ENCODE measurements at regions not wholly inside any gene's neighbourhood (a gene's known extent, or its start where the extent isn't known, plus 50 kb on each side); places are given as distances from the start of the nearest gene placed in this dataset.

- DNase-seq (ENCODE audit: low spot score in 2 of 2) (no peak), ATAC-seq (replicated peaks; ENCODE audit: extremely low read depth, poor library complexity, severe bottlenecking) (no peak)
- Mint-ChIP-seq H3K4me3 (no peak overlapping the region), H3K27ac (ENCODE audit: low read depth) (no peak overlapping the region), H3K36me3 (ENCODE audit: insufficient read depth) (no peaks in the 10 kb centered on the region), H3K9me3 (no peaks in the 10 kb centered on the region), H3K4me1 (no peaks in the 10 kb centered on the region), H3K27me3 (peaks cover 19% of the 10 kb centered on the region)
Observed at GRCh38 chr6:132244744-132245143, 156.5 kb downstream of the MOXD1 start.

GRCh38 chr6:132236744-132237143, 164.5 kb downstream of the MOXD1 start:
- DNase-seq (ENCODE audit: low spot score in 2 of 2) (no peak), ATAC-seq (replicated peaks; ENCODE audit: extremely low read depth, poor library complexity, severe bottlenecking) (no peak)
- Mint-ChIP-seq H3K4me1 (no peaks in the 10 kb centered on the region), H3K27me3 (peaks cover 15% of the 10 kb centered on the region), H3K27ac (ENCODE audit: low read depth) (no peak overlapping the region), H3K4me3 (no peak overlapping the region), H3K9me3 (no peaks in the 10 kb centered on the region), H3K36me3 (ENCODE audit: insufficient read depth) (no peaks in the 10 kb centered on the region)

- ATAC-seq (replicated peaks; ENCODE audit: extremely low read depth, poor library complexity, severe bottlenecking) (no peak), DNase-seq (ENCODE audit: low spot score in 2 of 2) (no peak)
- Mint-ChIP-seq H3K4me3 (no peak overlapping the region), H3K9me3 (no peaks in the 10 kb centered on the region), H3K36me3 (ENCODE audit: insufficient read depth) (peaks cover under 1% of the 10 kb centered on the region), H3K4me1 (no peaks in the 10 kb centered on the region), H3K27me3 (peaks cover 15% of the 10 kb centered on the region), H3K27ac (ENCODE audit: low read depth) (no peak overlapping the region)
Observed at GRCh38 chr6:132236281-132236680, 165.0 kb downstream of the MOXD1 start.

GRCh38 chr6:132235596-132236280, 165.5 kb downstream of the MOXD1 start:
- no peak overlapping the region for H3K4me3 Mint-ChIP-seq
- peaks cover 15% of the 10 kb centered on the region for H3K27me3 Mint-ChIP-seq
- no peaks in the 10 kb centered on the region for H3K9me3 Mint-ChIP-seq
- peaks cover 2% of the 10 kb centered on the region for H3K36me3 Mint-ChIP-seq (ENCODE audit: insufficient read depth)
- no peak for ATAC-seq (replicated peaks; ENCODE audit: extremely low read depth, poor library complexity, severe bottlenecking)
- no peak overlapping the region for H3K27ac Mint-ChIP-seq (ENCODE audit: low read depth)
- DNase-seq (ENCODE audit: low spot score in 2 of 2) = no peak
- H3K4me1 Mint-ChIP-seq = no peaks in the 10 kb centered on the region

- Mint-ChIP-seq H3K27me3 (peaks cover 15% of the 10 kb centered on the region), H3K4me3 (no peak overlapping the region), H3K4me1 (no peaks in the 10 kb centered on the region), H3K36me3 (ENCODE audit: insufficient read depth) (peaks cover 2% of the 10 kb centered on the region), H3K27ac (ENCODE audit: low read depth) (no peak overlapping the region), H3K9me3 (no peaks in the 10 kb centered on the region)
- ATAC-seq (replicated peaks; ENCODE audit: extremely low read depth, poor library complexity, severe bottlenecking) = no peak
- no peak for DNase-seq (ENCODE audit: low spot score in 2 of 2)
Observed at GRCh38 chr6:132234356-132234755, 166.9 kb downstream of the MOXD1 start.

GRCh38 chr6:132231121-132231884, 170.0 kb downstream of the MOXD1 start:
- Mint-ChIP-seq H3K4me3 (no peak overlapping the region), H3K36me3 (ENCODE audit: insufficient read depth) (peaks cover 2% of the 10 kb centered on the region), H3K4me1 (no peaks in the 10 kb centered on the region), H3K27ac (ENCODE audit: low read depth) (no peak overlapping the region), H3K27me3 (peaks cover 11% of the 10 kb centered on the region), H3K9me3 (no peaks in the 10 kb centered on the region)
- DNase-seq (ENCODE audit: low spot score in 2 of 2) (no peak), ATAC-seq (replicated peaks; ENCODE audit: extremely low read depth, poor library complexity, severe bottlenecking) (no peak)

- no peaks in the 10 kb centered on the region for H3K4me1 Mint-ChIP-seq
- ATAC-seq (replicated peaks; ENCODE audit: extremely low read depth, poor library complexity, severe bottlenecking) (no peak), DNase-seq (ENCODE audit: low spot score in 2 of 2) (no peak)
- no peak overlapping the region for H3K27ac Mint-ChIP-seq (ENCODE audit: low read depth)
- H3K36me3 Mint-ChIP-seq (ENCODE audit: insufficient read depth) = peaks cover 6% of the 10 kb centered on the region
- H3K27me3 Mint-ChIP-seq = no peaks in the 10 kb centered on the region
- no peak overlapping the region for H3K4me3 Mint-ChIP-seq
- H3K9me3 Mint-ChIP-seq = peaks cover 7% of the 10 kb centered on the region
Observed at GRCh38 chr6:132228894-132229293, 172.4 kb downstream of the MOXD1 start.

- no peak overlapping the region for H3K27ac Mint-ChIP-seq (ENCODE audit: low read depth)
- DNase-seq (ENCODE audit: low spot score in 2 of 2) (no peak), ATAC-seq (replicated peaks; ENCODE audit: extremely low read depth, poor library complexity, severe bottlenecking) (no peak)
- H3K36me3 Mint-ChIP-seq (ENCODE audit: insufficient read depth) = peaks cover 6% of the 10 kb centered on the region
- H3K27me3 Mint-ChIP-seq = no peaks in the 10 kb centered on the region
- H3K4me3 Mint-ChIP-seq = no peak overlapping the region
- peaks cover 7% of the 10 kb centered on the region for H3K9me3 Mint-ChIP-seq
- H3K4me1 Mint-ChIP-seq = no peaks in the 10 kb centered on the region
Observed at GRCh38 chr6:132227904-132228303, 173.4 kb downstream of the MOXD1 start.

GRCh38 chr6:132224943-132225342, 176.3 kb downstream of the MOXD1 start:
- Mint-ChIP-seq H3K27ac (ENCODE audit: low read depth) (no peak overlapping the region), H3K36me3 (ENCODE audit: insufficient read depth) (peaks cover 4% of the 10 kb centered on the region)

GRCh38 chr6:132220800-132221199, 180.5 kb downstream of the MOXD1 start:
- Mint-ChIP-seq H3K9me3 (peaks cover 7% of the 10 kb centered on the region), H3K4me1 (no peaks in the 10 kb centered on the region), H3K4me3 (no peak overlapping the region), H3K36me3 (ENCODE audit: insufficient read depth) (peaks cover 1% of the 10 kb centered on the region), H3K27me3 (peaks cover 16% of the 10 kb centered on the region), H3K27ac (ENCODE audit: low read depth) (no peak overlapping the region)
- DNase-seq (ENCODE audit: low spot score in 2 of 2) (no peak), ATAC-seq (replicated peaks; ENCODE audit: extremely low read depth, poor library complexity, severe bottlenecking) (no peak)

More at GRCh38 chr6:132224943-132225342, 176.3 kb downstream of the MOXD1 start:
- ATAC-seq (replicated peaks; ENCODE audit: extremely low read depth, poor library complexity, severe bottlenecking) (no peak), DNase-seq (ENCODE audit: low spot score in 2 of 2) (no peak)
- H3K4me1 Mint-ChIP-seq = no peaks in the 10 kb centered on the region
- H3K4me3 Mint-ChIP-seq = no peak overlapping the region
- peaks cover 7% of the 10 kb centered on the region for H3K9me3 Mint-ChIP-seq
- H3K27me3 Mint-ChIP-seq = peaks cover 11% of the 10 kb centered on the region

GRCh38 chr6:132219901-132220300, 181.4 kb downstream of the MOXD1 start:
- Mint-ChIP-seq H3K9me3 (peaks cover 5% of the 10 kb centered on the region), H3K36me3 (ENCODE audit: insufficient read depth) (no peaks in the 10 kb centered on the region), H3K4me1 (no peaks in the 10 kb centered on the region), H3K4me3 (no peak overlapping the region), H3K27me3 (peaks cover 21% of the 10 kb centered on the region), H3K27ac (ENCODE audit: low read depth) (no peak overlapping the region)
- ATAC-seq (replicated peaks; ENCODE audit: extremely low read depth, poor library complexity, severe bottlenecking) = no peak
- DNase-seq (ENCODE audit: low spot score in 2 of 2) = no peak

- no peak for ATAC-seq (replicated peaks; ENCODE audit: extremely low read depth, poor library complexity, severe bottlenecking)
- Mint-ChIP-seq H3K36me3 (ENCODE audit: insufficient read depth) (no peaks in the 10 kb centered on the region), H3K4me3 (no peak overlapping the region), H3K9me3 (no peaks in the 10 kb centered on the region), H3K27me3 (peaks cover 26% of the 10 kb centered on the region), H3K4me1 (no peaks in the 10 kb centered on the region), H3K27ac (ENCODE audit: low read depth) (no peak overlapping the region)
- DNase-seq (ENCODE audit: low spot score in 2 of 2) = no peak
Observed at GRCh38 chr6:132218059-132218696, 183.1 kb downstream of the MOXD1 start.

GRCh38 chr6:132215805-132216204, 185.5 kb downstream of the MOXD1 start:
- H3K9me3 Mint-ChIP-seq = no peaks in the 10 kb centered on the region
- H3K36me3 Mint-ChIP-seq (ENCODE audit: insufficient read depth) = no peaks in the 10 kb centered on the region
- H3K4me3 Mint-ChIP-seq = no peak overlapping the region
- no peaks in the 10 kb centered on the region for H3K4me1 Mint-ChIP-seq
- DNase-seq (ENCODE audit: low spot score in 2 of 2) (no peak), ATAC-seq (replicated peaks; ENCODE audit: extremely low read depth, poor library complexity, severe bottlenecking) (no peak)
- H3K27ac Mint-ChIP-seq (ENCODE audit: low read depth) = no peak overlapping the region
- peaks cover 24% of the 10 kb centered on the region for H3K27me3 Mint-ChIP-seq
